ENCODE measurements at regions not wholly inside any gene's neighbourhood (a gene's known extent, or its start where the extent isn't known, plus 50 kb on each side); places are given as distances from the start of the nearest gene placed in this dataset.

- Mint-ChIP-seq H3K4me3 (no peak overlapping the region), H3K27ac (no peak overlapping the region), H3K36me3 (ENCODE audit: low read depth) (no peaks in the 10 kb centered on the region), H3K4me1 (peaks cover 11% of the 10 kb centered on the region), H3K9me3 (no peaks in the 10 kb centered on the region), H3K27me3 (peaks cover 28% of the 10 kb centered on the region)
- POLR2A ChIA-PET = no interaction called here
- no peak for DNase-seq
- intact Hi-C loops (cut with micrococcal nuclease) = no loop called here
- CTCF ChIA-PET = no interaction called here
- TF ChIP-seq, protein P1, sequence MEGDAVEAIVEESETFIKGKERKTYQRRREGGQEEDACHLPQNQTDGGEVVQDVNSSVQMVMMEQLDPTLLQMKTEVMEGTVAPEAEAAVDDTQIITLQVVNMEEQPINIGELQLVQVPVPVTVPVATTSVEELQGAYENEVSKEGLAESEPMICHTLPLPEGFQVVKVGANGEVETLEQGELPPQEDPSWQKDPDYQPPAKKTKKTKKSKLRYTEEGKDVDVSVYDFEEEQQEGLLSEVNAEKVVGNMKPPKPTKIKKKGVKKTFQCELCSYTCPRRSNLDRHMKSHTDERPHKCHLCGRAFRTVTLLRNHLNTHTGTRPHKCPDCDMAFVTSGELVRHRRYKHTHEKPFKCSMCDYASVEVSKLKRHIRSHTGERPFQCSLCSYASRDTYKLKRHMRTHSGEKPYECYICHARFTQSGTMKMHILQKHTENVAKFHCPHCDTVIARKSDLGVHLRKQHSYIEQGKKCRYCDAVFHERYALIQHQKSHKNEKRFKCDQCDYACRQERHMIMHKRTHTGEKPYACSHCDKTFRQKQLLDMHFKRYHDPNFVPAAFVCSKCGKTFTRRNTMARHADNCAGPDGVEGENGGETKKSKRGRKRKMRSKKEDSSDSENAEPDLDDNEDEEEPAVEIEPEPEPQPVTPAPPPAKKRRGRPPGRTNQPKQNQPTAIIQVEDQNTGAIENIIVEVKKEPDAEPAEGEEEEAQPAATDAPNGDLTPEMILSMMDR (IDR thresholded peaks at IDR 0.05) = no peak
- ATAC-seq (ENCODE audit: low read depth) = no peak
Measured at GRCh38 chr2:736939-737338, 59.7 kb upstream of the TMEM18 start.

GRCh38 chr2:735670-736218 lies 58.5 kb upstream of the TMEM18 start:
- Mint-ChIP-seq H3K27ac (no peak overlapping the region), H3K36me3 (ENCODE audit: low read depth) (no peaks in the 10 kb centered on the region), H3K4me3 (no peak overlapping the region), H3K27me3 (peaks cover 26% of the 10 kb centered on the region), H3K4me1 (peaks cover 12% of the 10 kb centered on the region), H3K9me3 (no peaks in the 10 kb centered on the region)
- intact Hi-C loops (cut with micrococcal nuclease) = no loop called here
- ChIA-PET CTCF (no interaction called here), POLR2A (no interaction called here)
- TF ChIP-seq, protein P1 (IDR thresholded peaks at IDR 0.05) = no peak
- ATAC-seq (ENCODE audit: low read depth) = no peak
- DNase-seq = no peak

DNA sequence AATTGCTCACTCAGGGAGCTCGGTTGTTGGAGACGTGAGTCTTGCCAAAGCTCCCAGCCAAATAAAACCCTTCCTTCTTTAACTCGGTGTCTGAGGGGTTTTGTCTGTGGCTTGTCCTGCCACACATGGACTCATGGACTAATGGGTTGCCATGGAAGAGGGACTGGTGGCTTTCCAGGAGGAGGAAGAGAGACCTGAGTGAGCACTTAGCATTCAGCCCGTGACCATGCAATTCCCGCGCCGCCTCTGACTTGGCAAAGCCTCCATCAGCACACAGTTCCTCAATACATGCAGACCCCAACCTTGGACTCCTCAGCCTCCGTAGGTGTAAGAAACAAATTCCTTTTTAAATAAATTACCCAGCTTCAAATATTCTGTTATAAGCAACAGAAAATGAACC lies 57.3 kb upstream of the TMEM18 start:
- Mint-ChIP-seq H3K9me3 (no peaks in the 10 kb centered on the region), H3K27ac (no peak overlapping the region), H3K4me1 (peaks cover 5% of the 10 kb centered on the region), H3K36me3 (ENCODE audit: low read depth) (no peaks in the 10 kb centered on the region), H3K27me3 (peaks cover 20% of the 10 kb centered on the region), H3K4me3 (no peak overlapping the region)
- POLR2A ChIA-PET = no interaction called here
- ATAC-seq (ENCODE audit: low read depth) (no peak), DNase-seq (no peak)
- CTCF ChIA-PET = no interaction called here
- TF ChIP-seq, protein P1 (IDR thresholded peaks at IDR 0.05) = no peak
- intact Hi-C loops (cut with micrococcal nuclease) = no loop called here

DNA sequence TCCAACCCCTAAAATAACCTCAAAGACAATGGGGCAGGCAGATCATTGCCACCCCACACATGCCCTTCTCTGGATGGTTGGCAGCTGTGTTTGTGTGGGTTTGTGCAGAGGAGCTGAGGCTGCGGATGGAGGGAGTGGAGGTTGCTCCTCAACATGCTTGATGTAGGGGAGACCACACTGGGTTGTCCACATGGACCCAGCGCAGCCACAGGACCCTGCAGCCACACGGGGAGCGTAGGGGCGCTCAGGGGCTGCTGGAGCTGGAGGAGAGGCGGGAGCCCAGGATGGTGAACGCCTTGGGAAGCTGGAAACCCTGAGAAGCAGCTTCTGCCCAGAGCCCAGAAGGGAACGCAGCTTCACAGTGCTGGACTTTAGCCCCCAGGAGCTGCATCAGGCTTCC lies 56.3 kb upstream of the TMEM18 start:
- POLR2A ChIA-PET = no interaction called here

DNA sequence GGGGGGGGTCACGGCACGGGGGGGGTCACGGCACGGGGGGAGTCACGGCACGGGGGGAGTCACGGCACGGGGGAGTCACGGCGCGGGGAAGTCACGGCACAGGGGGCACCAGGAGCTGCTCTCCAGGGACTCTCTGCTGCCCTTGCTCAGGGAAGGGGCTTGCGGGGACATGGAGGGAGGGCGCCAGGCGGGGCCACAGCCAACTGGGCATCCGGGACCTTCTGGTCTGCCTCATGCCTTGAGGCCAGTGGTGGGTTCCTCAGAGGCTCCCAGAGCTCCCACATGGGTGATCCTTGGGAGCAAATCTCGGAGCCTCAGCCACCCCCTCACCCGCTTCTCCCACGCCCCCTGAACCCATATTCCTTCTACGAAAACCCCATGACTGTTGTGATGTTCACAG lies 55.8 kb upstream of the TMEM18 start:
- ChIA-PET CTCF (no interaction called here), POLR2A (no interaction called here)
- no peak overlapping the region for H3K4me3 Mint-ChIP-seq
- no peak overlapping the region for H3K27ac Mint-ChIP-seq
- no peaks in the 10 kb centered on the region for H3K9me3 Mint-ChIP-seq
- peaks cover 3% of the 10 kb centered on the region for H3K4me1 Mint-ChIP-seq
- H3K36me3 Mint-ChIP-seq (ENCODE audit: low read depth) = no peaks in the 10 kb centered on the region
- TF ChIP-seq, protein P1 (IDR thresholded peaks at IDR 0.05) = no peak
- DNase-seq (no peak), ATAC-seq (ENCODE audit: low read depth) (no peak)
- intact Hi-C loops (cut with micrococcal nuclease) = no loop called here
- H3K27me3 Mint-ChIP-seq = peaks cover 19% of the 10 kb centered on the region

More for the DNA sequence above, 56.3 kb upstream of the TMEM18 start:
- TF ChIP-seq, protein P1 (IDR thresholded peaks at IDR 0.05) = no peak
- no peak overlapping the region for H3K4me3 Mint-ChIP-seq
- H3K4me1 Mint-ChIP-seq = peaks cover 3% of the 10 kb centered on the region
- H3K9me3 Mint-ChIP-seq = no peaks in the 10 kb centered on the region
- ATAC-seq (ENCODE audit: low read depth) (no peak), DNase-seq (no peak)
- intact Hi-C loops (cut with micrococcal nuclease) = no loop called here
- CTCF ChIA-PET = no interaction called here
- H3K27ac Mint-ChIP-seq = no peak overlapping the region
- H3K36me3 Mint-ChIP-seq (ENCODE audit: low read depth) = no peaks in the 10 kb centered on the region
- H3K27me3 Mint-ChIP-seq = peaks cover 19% of the 10 kb centered on the region

Measured in activated B cell treated with CpG ODN at 0.5 μM for 24 hours (primary cell).